Neutrophil (primary cell): ENCODE measurements at regions not wholly inside any gene's neighbourhood (a gene's known extent, or its start where the extent isn't known, plus 50 kb on each side); places are given as distances from the start of the nearest gene placed in this dataset.

Source experiments
- H3K27ac ChIP-seq: fragments of 200-600 bp; sonication (generic); 2 replicates; pipeline ENCODE4 v1.5.1; 2016; ENCODE audit warnings: mild to moderate bottlenecking, moderate library complexity
- H3K27me3 ChIP-seq: fragments of 200-600 bp; sonication (generic); 2 replicates; pipeline ENCODE4 v1.6.0; 2016; ENCODE audit warnings: mild to moderate bottlenecking
- H3K36me3 ChIP-seq: fragments of 200-600 bp; sonication (generic); 2 replicates; pipeline ENCODE4 v1.5.1; 2017
- H3K4me1 ChIP-seq, 2 experiments: fragments of 200-600 bp in 1 of 2; sonication (generic) in 1 of 2; 1 replicate in 1 of 2; 2 replicates in 1 of 2; pipeline versions ENCODE4 v1.5.1 to v1.6.1; 2013 to 2016; ENCODE audit warnings: low read depth in 1 of 2, low read length in 1 of 2, mild to moderate bottlenecking in 1 of 2, moderate library complexity in 1 of 2; ENCODE audit not compliant: control insufficient read depth in 1 of 2, insufficient read depth in 1 of 2
- H3K4me3 ChIP-seq, 2 experiments: fragments of 200-600 bp in 1 of 2; sonication (generic) in 1 of 2; 1 replicate in 1 of 2; 2 replicates in 1 of 2; pipeline ENCODE4 v1.5.1; 2013 to 2016; ENCODE audit warnings: low read depth in 1 of 2, low read length in 1 of 2, mild to moderate bottlenecking in 1 of 2, moderate library complexity in 1 of 2
- H3K9me3 ChIP-seq: fragments of 200-600 bp; sonication (generic); 2 replicates; pipeline ENCODE4 v1.5.1; 2016
- TF ChIP-seq, protein P1 (sequence below): fragments of 200-600 bp; sonication (generic); IDR thresholded peaks from 2 replicates; pipeline ENCODE4 v1.5.1; 2016; ENCODE audit warnings: antibody characterized with exemption

DNA sequence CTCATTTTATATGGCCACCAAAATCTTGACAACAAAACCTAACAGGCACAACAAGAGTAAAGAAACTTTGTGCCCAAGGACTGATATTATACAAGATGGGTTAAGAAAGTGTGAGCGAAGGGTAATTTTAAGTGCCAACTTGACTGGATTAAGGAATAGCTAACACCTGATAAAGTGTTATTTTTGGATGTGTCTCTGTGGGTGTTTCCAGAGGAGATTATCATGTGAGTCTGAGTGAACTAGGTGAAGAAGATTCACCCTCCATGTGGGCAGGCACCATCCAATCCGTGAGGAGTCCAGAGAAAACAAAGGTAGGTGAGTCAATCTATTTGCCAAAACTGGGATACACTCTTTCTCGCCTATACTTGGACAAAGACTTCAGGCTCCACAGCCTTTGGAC, 461.6 kb downstream of the ETS1 start:
- Histone ChIP-seq H3K4me3 (no peak overlapping the region), H3K27ac (no peak overlapping the region), H3K36me3 (no peaks in the 10 kb centered on the region), H3K9me3 (no peaks in the 10 kb centered on the region), H3K4me1 (peaks cover 4 to 6% of the 10 kb centered on the region in 2 experiments), H3K27me3 (no peaks in the 10 kb centered on the region)
- TF ChIP-seq, protein P1, sequence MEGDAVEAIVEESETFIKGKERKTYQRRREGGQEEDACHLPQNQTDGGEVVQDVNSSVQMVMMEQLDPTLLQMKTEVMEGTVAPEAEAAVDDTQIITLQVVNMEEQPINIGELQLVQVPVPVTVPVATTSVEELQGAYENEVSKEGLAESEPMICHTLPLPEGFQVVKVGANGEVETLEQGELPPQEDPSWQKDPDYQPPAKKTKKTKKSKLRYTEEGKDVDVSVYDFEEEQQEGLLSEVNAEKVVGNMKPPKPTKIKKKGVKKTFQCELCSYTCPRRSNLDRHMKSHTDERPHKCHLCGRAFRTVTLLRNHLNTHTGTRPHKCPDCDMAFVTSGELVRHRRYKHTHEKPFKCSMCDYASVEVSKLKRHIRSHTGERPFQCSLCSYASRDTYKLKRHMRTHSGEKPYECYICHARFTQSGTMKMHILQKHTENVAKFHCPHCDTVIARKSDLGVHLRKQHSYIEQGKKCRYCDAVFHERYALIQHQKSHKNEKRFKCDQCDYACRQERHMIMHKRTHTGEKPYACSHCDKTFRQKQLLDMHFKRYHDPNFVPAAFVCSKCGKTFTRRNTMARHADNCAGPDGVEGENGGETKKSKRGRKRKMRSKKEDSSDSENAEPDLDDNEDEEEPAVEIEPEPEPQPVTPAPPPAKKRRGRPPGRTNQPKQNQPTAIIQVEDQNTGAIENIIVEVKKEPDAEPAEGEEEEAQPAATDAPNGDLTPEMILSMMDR = no peak

DNA sequence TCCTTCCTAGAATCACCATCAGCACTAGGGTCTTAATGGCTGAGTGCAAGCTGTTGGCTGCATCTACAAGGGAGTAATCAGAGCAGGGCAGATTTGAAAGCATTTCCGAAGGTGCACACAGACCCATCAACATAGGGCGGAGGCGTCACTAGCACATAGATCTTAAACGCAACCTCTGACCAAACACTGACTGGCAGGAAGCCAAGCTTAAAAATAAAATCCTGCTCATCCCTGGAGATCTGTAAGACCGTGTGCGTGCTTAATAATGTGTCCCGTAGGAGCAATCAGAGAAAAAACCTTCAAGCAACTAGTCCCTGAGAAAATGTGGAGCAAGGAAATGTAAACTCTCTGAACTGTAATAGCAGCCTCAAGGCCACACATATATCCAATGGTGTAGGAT, 470.5 kb downstream of the ETS1 start:
- no peaks in the 10 kb centered on the region for H3K27me3 ChIP-seq
- TF ChIP-seq, protein P1 = no peak
- H3K27ac ChIP-seq = no peak overlapping the region
- no peaks in the 10 kb centered on the region for H3K9me3 ChIP-seq
- no peak overlapping the region for H3K4me3 ChIP-seq
- no peaks in the 10 kb centered on the region for H3K4me1 ChIP-seq
- no peaks in the 10 kb centered on the region for H3K36me3 ChIP-seq

DNA sequence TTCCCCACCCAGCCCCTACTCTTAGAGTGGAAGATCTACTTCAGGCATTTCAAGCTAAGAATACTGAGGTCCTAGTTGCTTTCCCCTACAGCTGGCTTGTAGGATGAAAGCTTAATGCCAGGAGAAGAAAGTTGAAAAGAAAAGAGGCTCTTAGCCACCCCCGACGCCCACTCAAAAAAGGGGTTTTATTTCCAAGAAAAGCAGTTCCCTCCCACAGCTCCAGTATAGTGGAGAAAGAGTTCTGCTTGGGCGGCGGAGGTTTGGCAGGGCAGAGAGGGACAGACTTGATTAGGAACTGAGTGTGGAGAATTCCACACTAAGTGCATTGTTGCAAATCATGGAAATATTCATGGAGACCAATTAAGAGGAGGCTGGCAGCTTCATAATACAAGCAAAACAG, 470.9 kb downstream of the ETS1 start:
- no peaks in the 10 kb centered on the region for H3K27me3 ChIP-seq
- no peaks in the 10 kb centered on the region for H3K4me1 ChIP-seq
- no peaks in the 10 kb centered on the region for H3K9me3 ChIP-seq
- H3K36me3 ChIP-seq = no peaks in the 10 kb centered on the region
- no peak overlapping the region for H3K4me3 ChIP-seq
- no peak overlapping the region for H3K27ac ChIP-seq
- TF ChIP-seq, protein P1 = no peak

DNA sequence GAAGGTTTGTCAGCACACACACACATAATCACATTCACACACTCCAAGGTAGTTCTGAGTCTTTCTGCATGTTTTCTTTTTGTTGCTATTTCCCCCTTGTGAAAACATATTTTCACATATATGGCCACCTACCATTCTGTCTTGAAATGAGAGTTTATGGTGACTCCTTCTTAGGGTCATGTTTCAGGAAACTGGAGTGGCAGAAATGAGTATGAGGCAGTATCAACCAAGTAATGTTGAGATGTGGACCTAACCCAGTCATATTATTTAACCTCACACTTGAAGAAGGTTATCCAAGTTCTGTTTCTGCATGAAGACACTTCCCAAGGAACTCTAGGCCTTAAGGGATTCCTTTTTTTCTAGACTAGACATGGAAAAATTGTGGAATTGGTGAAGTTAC, 481.4 kb downstream of the ETS1 start:
- Histone ChIP-seq H3K9me3 (no peaks in the 10 kb centered on the region), H3K36me3 (no peaks in the 10 kb centered on the region), H3K27me3 (no peaks in the 10 kb centered on the region), H3K4me3 (no peak overlapping the region), H3K27ac (no peak overlapping the region), H3K4me1 (no peaks in the 10 kb centered on the region)
- TF ChIP-seq, protein P1 = no peak

DNA sequence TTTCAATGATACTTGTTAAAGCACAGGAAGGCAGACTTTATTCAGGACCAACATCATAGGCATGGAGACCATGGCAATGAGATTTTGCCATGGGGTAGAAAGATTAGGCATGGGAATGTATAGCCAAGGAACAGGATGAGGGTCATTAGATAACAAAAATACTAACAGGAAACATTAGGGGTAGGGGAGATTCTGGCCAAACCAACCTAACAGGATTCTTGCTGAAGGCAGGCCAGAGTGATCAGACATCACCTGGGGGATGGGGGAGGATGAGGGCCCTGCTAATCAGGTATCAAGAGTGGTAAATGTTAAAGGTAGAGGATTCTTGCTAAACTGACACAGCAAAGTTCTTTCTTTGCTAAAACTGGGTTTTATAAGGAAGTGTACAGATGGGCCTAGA, 481.8 kb downstream of the ETS1 start:
- Histone ChIP-seq H3K4me1 (no peaks in the 10 kb centered on the region), H3K27ac (no peak overlapping the region), H3K9me3 (no peaks in the 10 kb centered on the region), H3K36me3 (no peaks in the 10 kb centered on the region), H3K4me3 (no peak overlapping the region), H3K27me3 (no peaks in the 10 kb centered on the region)
- TF ChIP-seq, protein P1 = no peak

DNA sequence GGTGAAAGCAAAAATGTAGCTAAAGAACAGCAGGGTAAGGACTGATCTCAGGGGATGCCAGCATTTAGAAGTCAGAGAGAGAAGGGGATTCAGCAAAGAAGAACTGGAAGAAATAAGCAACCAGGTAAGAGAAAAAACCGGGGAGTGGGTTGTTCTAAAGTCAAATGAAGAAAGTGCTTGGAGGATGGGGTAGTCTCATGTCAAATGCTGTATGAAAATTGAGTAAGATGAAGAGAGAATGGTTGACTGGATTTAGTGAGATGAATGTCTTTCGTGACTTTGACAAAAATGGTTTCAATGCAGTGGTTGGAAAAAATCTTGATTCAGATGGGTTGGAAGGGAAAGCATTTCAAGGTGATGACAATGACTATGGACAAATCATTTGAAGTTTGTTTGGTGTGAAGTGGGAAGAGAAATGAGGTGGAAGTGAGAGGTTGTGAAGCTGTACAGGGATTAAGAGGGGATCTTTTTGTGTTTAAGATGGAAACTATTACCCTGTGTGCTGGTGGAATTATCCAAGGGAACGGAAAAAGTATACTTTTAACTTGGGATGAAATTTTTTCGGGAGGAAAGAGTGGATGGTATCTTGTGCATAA, 484.0 kb downstream of the ETS1 start:
- TF ChIP-seq, protein P1 = no peak
- Histone ChIP-seq H3K27ac (no peak overlapping the region), H3K4me3 (no peak overlapping the region)

More for the DNA sequence above, 484.0 kb downstream of the ETS1 start:
- peaks cover 0 to 5% of the 10 kb centered on the region in 2 experiments for H3K4me1 ChIP-seq
- H3K36me3 ChIP-seq = no peaks in the 10 kb centered on the region
- no peaks in the 10 kb centered on the region for H3K9me3 ChIP-seq
- no peaks in the 10 kb centered on the region for H3K27me3 ChIP-seq
